Activated CD4-positive, alpha-beta T cell treated with anti-CD3 and anti-CD28 coated beads, Interleukin-2, amount 50 U/mL, for 4 hours (primary cell): ENCODE measurements at regions not wholly inside any gene's neighbourhood (a gene's known extent, or its start where the extent isn't known, plus 50 kb on each side); places are given as distances from the start of the nearest gene placed in this dataset.

ENCODE experiments used
- DNase-seq, 2 experiments: peaks; one replicate each; pipeline ENCODE4 v3.0.0-alpha.2; 2020

DNA sequence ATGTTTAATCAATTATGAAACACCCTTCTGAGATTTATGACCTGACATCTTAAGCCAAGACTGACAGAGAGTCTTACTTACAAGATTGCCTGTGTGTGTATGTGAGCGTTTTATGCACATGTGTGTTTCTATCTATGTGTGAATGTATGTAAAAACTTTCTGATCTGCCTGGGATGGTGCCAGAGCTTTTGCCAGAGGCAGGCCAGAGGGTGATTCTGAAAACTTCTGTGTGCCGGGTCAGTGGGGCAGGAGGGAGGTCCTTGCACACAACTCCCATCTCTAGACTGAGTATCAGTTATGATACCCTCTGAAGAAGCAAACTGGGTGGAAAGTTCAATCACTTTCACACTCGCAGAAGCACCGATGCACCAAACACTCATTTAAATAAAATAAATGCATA lies 335.0 kb upstream of the NT5C1B start:
- DNase-seq: no peak

DNA sequence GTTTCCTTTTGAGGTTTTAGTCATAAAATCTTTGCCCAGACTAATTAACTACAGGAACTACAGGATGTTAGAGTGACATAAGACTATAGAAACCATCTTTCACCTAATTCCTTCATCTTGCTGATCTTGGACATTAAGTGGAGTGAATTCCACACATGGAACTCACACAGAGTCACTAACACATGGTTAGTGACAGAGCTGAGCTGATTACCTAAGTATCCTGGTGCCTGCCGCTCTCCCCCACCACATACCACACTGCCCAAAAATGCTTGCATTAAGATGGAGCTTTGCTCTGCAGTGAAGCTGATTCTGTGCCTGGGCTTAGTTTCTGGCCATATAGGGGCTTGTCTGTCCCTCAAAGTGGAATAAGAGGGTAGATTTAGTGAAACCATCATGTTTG lies 332.9 kb upstream of the NT5C1B start:
- DNase-seq: no peak

DNA sequence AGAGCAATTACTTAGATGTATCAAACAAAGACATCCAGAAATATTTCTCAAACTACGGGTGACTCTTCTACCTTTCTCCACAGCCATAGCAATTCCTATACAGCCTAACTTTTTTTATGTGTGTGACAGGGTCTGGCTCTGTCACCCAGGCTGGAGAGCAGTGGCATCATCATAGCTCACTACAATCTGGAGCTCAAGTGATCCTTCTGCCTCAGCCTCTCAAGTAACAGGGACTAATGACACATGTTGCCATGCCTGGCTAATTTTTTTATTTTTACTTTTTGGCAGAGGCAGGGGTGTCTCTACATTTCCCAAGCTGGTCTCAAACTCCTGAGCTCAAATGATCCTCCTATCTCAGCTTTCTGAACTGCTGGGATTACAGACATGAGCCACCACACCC lies 328.9 kb upstream of the NT5C1B start:
- DNase-seq: no peak

DNA sequence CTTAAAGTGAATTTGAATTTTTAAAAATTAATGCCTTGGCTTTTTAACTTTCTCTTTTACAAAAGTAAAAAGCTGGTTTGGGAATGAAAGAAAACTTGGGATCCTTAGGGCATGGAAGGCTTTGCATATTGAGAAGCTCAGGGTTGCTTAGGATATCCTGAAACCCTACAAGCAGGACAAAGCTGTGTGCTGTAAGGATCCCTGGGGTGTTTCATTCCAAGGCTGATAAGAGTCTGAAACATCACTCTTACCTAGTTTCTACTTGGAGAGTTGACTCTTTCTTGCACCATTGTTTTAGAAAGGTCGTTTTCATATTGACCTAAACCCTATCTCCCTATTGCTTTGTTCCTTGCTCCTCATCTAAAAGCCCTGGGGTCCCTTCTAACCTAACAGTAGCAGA lies 325.9 kb upstream of the NT5C1B start:
- no peak for DNase-seq

DNA sequence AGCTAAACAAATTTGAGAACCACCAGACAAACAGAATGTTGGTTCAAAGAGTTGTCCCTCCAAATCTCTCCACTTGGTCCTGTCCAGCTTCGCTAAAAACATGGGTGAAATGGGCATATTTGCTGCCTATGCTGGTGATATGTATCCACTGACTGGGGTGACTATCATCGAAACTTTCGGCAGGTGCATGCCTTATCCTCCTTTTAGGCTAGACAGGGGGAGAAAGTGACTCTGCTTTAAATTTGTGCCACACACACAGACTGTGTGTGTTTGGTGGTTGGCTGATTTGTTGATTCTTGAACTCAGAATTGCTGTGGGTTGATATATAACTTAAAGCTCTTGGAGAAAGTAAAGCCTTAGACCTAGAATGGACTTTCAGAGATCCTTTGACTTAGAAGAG lies 324.1 kb upstream of the NT5C1B start:
- no peak for DNase-seq

DNA sequence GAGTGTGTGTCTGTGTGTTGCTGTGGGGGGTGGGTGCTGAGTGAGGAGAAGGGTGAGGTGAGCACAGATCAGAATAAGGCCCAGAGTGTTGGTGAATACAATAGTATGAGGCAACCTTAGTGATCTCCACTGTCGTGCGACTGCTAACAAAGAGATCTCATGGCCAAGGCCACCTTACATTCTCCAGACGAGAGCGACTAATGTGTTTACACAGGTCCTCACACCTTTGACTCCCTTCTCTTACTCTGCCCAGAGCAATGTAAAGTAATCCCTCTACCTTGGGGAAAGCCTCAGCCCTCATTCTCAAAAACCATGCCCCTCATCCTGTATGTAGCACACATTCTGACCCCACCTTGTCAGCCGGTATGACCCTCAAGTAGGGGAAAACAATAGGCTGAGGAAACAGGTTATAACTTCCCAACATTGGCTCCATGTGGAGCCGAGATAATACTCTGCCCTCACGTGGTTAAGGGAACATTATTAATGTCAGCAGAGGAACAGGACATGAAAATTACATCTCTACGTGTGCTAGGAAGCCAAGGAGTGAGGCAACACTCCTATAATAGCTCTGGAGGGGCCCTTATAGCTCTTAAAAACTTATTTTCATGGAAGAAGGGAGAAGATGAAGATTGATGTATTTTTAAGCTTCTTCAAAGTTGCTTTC lies 323.0 kb upstream of the NT5C1B start:
- DNase-seq: no peak

DNA sequence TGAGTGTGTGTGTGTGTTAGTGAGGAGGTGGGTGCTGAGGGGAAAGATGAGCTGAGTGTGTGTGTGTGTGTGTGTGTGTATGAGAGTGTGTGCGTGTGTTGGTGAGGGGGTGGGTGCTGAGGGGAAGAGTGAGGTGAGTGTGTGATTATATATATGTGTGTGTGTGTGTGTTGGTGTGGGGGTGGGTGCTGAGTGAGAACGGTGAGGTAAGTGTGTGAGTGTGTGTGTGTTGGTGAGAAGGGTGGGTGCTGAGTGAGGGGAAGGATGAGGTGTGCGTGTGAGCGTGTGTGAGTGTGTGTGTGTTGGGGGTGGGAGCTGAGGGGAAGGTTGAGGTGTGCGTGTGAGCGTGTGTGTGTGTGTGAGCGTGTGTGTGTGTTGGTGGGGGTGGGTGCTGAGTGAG lies 322.0 kb upstream of the NT5C1B start:
- DNase-seq: no peak

DNA sequence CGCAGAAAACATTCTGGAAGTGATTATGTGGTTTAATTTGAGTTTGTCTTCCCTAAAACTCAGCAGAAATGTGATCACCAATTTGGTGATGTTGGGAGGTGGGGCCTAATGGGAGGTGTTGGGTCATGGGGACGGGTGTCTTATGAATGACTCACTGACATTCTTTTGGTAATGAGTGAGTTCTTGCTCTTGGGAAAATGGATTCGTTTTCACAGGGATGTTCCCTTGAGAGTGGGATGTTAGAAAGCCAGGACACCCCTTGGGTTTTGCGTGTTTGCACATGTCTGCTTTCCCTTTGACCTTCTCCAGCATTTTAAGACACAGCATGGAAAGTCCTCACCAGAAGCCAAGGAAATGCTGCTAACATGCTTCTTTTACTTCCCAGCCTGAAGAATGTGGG lies 321.5 kb upstream of the NT5C1B start:
- no peak for DNase-seq

DNA sequence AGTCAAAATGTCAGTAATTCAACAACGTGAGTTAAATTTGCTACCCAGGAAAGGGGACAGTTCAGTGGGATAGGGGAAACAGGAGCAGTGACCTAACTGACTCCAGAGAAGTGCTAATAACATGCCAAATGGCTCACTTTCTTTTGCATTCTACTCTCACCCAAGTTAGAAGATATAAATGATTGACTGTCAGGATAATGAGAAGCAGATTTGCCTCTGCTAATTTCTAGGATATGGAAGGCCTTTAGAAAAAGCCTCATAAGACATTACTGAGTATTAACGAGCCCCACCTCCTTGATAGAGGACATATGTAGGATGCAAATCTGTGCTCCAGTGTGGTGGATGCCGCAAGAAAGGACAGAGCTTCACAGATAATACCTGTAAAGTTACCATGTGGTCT lies 318.6 kb upstream of the NT5C1B start:
- DNase-seq: no peak

DNA sequence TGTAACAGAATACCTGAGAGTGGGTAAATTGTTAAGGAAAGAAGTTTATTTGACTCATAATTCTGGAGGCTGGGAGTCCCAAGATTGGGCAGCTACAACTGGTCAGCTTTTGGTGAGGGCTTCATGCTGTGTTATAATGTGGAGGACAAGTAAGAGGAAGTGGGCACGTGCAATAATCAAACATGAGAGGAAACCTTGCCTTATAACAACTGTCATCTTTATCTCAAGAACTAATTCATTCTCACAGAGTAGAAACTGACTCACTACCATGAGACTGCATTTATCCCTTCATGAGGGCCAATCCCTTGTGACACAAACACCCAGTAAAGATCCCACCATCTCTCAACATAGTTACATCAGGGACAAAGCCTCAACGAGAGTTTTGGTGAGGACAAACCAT lies 318.1 kb upstream of the NT5C1B start:
- DNase-seq: no peak

DNA sequence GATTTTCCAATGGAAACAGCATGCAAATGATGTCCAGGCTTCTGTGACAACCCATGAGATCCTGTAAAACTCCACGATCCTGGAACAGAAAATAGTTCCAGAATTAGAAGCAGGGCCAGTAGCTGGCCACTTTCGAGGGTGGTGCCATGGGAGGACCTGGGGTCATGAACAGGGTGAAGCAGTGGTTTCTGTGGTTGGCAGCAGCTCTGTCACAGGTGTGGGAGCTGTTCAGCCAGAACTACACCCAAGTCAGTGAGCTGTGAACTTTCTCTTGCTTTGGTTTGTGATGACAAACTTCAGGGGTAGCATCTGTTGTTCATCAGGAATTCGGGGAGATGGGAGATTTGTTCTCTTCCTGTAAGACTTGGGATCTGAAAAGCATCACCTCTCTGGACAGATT lies 314.4 kb upstream of the NT5C1B start:
- DNase-seq: no peak

DNA sequence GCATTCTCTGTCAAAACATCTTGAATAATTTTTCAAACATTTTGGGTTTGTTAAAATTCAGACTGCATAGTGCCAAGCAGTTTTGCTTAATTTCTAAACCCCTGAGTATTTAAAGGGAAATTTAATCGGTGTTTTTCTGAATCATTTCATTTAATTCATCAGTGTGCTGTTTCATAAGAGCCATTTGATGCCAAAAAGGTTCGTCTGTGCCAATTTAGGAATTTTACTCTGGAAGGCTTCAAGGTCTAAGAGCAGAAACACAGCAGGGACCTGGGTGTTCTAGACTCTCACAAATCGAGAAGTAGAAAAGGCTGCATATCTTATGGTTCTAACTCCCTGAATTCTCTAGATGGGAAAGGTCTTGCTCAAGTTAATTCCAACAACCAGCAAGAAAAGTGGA lies 311.9 kb upstream of the NT5C1B start:
- DNase-seq: no peak

DNA sequence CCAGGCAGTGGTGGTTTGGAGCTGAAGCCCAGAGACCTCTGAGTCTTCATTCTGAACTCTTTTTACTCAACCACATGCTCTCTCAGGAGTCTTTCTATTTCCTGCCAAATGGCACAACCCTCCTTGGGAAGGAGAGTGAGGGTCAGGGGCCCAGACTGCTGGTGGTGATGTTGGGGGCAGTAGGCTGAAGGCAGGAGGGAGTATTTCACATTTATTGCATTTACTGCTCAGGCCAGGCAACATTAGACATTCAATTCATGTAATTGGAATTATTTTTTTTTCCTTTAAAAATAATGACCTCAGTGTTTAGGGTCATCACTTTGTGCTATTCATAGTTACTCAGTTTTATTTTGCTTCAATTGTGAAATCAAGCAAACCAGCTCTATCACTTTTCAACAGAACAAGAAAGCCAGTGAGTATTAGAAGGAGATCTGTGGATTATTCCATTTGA lies 311.3 kb upstream of the NT5C1B start:
- no peak for DNase-seq

DNA sequence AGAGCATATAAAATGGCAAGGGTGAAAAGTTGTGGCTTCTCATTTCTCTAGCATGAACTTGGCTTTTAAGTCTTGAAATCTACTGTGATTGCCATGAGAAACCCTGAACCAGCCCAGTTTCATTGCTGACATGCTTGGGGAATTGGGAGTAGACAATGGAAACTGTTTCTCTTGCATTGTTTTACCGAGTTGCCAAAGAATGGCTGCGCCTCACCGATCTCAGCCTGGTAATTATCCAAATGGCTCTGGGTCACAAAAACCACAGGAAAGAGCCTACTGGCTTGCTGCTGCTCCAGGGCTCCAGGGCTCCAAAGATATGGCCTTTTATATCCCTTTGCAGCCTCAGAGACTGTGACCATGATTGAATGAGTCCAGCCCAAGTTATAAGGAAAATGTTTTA lies 310.4 kb upstream of the NT5C1B start:
- DNase-seq: no peak

DNA sequence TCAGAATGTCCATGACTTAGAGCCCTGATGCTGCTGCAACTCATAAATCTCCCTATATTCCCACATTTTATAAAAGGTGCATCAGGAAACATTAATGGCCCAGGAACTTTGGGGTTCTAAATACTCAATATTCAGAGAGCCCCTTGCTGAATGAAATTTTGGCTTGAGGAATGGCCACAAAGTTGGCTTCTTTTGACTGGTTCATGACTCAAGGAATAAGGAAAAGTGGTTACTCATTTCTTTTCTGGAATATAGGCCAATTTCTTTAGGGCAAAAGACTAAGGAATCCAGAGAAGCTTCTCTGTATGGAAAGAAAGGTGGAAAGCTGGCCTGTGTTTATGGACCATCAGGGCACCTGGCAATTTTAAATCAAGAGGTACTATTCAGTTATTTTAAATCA lies 308.9 kb upstream of the NT5C1B start:
- DNase-seq: no peak

DNA sequence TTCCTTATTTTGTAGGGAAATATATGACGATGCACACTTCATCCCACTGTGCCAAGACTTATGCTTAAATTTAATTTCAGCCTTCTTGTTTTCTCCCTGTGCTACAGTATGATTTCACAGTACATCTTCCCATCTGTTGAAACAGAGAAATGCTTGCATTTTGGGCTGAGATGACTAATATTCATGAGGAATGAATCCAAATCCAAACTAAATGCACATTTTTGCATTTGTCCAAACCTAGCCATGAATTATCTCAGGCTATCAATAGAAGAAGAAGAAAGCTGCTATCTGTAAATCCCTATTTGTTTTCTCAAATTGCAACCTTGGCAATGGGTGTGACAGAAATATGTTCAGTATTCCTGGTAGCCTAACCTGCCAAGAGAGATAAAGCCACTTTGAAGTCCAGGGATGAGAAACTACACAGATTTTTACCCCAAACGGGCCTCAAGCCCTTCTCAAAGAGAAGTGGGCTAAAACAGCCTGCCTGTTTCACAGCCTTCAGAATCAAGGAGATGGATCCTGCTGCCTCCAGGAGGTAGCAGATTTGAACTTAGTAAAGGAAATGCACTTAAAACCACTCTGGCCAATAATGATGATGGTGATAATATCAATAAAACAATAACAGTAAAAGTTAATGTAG lies 306.9 kb upstream of the NT5C1B start:
- DNase-seq: no peak

DNA sequence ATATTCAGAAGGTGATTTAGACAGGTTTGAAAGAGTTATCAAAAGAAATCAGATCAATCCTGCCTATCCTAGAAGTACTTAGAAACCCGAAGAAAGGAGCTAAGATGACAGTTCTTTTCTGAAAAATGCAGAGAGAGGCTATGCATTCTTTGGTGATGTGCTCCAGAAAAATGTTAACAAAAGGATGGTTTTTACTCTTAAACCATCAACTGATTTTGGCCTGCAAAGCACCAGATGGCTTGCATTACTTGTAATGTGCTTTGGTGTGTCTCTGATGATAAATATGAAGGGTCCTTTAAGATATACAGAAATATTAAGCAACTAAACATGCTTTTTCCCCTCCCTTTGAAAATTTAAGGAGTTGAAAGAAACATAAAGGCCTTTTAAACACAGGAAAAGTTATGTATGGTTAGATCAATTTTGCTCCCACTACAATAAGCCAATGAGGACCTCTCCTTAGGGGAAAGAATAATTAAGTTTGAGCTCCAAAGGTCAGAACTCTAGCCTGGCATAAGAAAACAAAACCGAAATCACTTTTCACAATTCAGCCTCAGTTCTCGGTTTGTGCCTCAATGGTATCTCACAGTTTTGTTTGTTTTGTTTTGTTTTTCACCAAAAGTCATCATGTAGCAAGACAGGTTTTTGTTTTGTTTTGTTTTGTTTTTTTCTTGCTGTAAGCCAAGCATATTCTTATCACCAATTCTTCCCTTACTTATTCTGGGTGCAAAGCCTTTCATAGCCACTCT lies 302.4 kb upstream of the NT5C1B start:
- no peak for DNase-seq

DNA sequence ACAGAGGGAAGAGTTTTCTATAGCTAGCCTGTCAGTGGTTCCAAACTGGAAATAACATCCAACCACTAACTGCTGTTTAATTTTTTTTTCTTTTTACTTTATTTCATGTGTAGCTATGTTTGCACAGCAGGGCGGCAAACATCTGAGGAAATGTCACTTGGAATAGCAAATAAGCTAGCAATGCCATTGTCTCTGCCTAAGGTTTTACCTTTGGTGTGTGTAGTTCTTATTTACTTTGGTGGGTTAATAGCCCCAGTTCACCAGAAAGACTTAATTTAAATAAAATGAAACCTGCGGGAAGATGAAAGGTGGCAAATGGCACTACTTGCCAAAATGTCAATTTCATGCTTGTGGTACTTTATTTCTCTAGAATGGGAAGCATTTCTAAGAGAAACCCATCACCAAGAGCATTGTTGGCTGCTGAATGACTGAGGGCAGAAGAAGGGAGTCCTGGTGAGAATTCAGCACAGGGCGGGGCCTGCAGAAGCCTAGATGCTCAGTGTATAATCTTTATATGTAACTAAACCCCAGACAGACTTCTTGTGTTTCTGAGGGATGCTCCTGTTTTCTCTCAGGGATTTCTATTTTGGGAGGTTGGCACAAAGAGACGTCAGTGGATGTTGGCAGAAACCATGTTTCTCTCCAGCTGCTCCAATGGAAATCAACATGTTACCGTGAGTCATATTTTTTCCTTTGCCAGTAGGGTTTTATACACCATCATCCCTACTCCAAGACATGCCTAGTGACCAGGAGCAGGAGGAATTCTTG lies 300.4 kb upstream of the NT5C1B start:
- DNase-seq: no peak

DNA sequence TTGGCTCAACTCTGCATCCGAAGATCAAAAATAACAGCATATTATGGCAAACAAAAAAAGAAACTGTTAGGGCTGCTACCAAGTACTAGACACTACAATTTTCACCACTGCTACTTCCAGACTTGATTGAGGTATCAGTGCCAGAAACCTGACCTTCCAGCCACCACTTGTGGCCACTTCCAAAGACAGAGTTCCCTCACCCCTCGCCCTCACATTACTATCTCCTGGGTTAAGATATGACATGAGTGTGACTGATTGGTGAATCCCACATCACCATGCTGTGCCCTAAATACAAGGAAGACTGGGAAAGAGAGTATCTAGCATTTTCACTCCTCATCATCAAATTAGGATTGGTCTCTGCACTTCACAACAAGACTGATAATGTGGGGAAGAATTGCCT lies 296.1 kb upstream of the NT5C1B start:
- no peak for DNase-seq

DNA sequence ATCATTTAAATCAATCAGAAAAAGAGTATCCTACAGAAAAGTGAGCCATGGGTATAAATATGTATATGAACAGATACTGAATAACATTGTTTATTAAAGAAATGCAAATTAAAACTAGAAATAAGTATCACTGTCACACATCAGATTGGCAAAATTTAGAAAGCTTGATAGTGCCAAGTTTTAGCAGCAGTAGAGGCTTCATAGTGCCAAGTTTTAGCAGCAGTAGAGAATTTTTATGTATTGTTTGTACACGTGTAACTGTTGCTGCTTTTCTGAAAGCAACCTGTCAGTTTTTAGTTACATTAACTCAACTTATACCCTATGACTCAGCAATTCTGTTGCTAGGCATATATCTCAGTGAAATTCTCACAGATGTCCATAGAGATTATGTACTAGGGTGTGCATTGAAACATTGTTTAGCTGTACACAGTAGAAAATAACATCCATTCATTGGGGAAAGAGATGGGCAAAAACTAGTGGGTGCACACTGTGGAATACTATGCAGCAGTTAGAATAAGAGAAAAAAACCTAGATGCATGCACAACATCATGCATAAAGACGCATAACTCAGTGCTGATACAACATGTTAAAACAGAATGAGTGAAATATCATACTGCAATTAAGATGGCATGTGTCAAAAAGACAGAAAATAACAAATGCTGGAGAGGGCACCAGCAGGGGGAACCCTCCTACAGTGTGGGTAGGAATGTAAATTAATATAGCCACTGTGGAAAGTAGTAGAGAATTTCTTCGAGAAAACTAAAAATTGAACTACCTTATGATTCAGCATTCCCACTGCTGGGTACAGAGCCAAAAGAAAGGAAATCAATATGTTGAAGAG lies 294.5 kb upstream of the NT5C1B start:
- DNase-seq: no peak

DNA sequence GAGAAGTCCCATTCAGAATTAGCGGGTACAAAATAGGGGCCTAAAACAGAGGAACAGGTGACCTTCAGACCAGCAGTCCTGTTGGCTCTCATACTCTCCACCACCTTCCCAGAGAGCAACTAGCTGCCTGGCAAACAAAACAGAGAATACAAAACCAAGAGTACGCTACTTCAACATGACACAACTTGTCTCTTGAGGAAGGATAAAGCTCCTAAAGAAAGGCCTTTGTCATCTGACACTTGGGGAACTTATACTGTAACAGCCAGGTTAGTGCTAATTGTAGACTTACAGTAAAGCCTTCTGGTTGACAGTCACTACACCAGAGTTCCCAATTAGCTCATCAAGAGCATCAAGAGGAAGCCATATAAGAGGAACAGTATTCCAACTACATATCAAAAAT lies 282.1 kb upstream of the NT5C1B start:
- no peak for DNase-seq

DNA sequence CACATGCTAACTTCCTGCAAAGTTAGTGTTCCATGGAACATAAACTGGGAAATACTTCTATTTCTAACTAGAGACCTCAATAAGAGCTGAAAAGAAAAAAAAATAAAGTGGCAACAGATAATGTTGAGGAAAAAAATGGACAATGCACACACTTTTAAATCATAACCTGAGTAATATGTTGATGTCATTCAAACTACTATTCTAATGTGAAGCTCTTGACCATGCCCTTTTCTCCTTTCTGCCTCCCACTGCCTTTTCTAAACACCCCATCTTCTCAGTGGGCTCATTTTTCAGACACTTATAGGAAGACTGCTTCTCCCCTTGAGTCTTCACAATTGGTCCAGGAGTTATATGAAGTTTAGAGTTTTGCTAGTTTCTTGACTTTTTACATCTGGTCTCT lies 280.9 kb upstream of the NT5C1B start:
- no peak for DNase-seq

DNA sequence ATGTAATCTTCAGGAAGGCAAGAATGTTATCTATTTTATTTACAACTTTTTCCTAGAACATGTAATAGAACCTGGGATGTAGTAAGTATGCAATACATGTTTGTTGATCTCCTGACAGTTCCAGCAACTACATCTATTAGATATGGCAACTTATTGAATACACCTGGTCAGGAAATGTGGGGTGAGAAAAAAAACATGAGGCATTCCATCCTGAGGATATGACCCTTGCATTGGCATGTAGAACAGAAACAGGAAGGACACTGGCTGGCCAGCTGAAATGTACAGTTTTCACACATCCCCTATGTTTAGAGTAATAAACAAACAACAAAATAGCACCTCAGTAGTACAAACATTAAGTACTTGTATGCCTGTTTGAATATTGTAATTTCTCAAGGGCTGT lies 272.6 kb upstream of the NT5C1B start:
- no peak for DNase-seq
